MM.1S (cell line): ENCODE measurements at regions not wholly inside any gene's neighbourhood (a gene's known extent, or its start where the extent isn't known, plus 50 kb on each side); places are given as distances from the start of the nearest gene placed in this dataset.

ENCODE experiments used
- DNase-seq: peaks from one replicate; pipeline ENCODE4 v3.0.0-alpha.2; 2015
- H2AFZ ChIP-seq: fragments of 300-600 bp; sonication (generic); 2 replicates; pipeline ENCODE4 v1.6.0; 2016; ENCODE audit warnings: antibody characterized with exemption, low read length
- H3F3A ChIP-seq: fragments of 300-600 bp; sonication (generic); 2 replicates; pipeline ENCODE4 v1.6.1; 2016; ENCODE audit warnings: mild to moderate bottlenecking, antibody characterized with exemption, low read length, moderate library complexity, mixed read lengths; ENCODE audit not compliant: insufficient read depth
- H3K27ac ChIP-seq: fragments of 300-600 bp; sonication (generic); 2 replicates; pipeline ENCODE4 v1.5.1; 2016; ENCODE audit warnings: mild to moderate bottlenecking, low read length
- H3K27me3 ChIP-seq: fragments of 300-600 bp; sonication (generic); replicated peaks from 2 replicates; pipeline ENCODE4 v1.6.0; 2016; ENCODE audit warnings: low read length; ENCODE audit not compliant: insufficient read depth
- H3K36me3 ChIP-seq: fragments of 300-600 bp; sonication (generic); replicated peaks from 2 replicates; pipeline ENCODE4 v1.6.1; 2016; ENCODE audit warnings: mild to moderate bottlenecking, low read length, mixed read lengths; ENCODE audit not compliant: insufficient read depth
- H3K4me1 ChIP-seq: fragments of 300-600 bp; sonication (generic); 2 replicates; pipeline ENCODE4 v1.6.1; 2016; ENCODE audit warnings: low read length, mixed read lengths
- H3K4me2 ChIP-seq: fragments of 300-600 bp; sonication (generic); 2 replicates; pipeline ENCODE4 v1.6.0; 2016; ENCODE audit warnings: low read depth, low read length
- H3K4me3 ChIP-seq: fragments of 300-600 bp; sonication (generic); 2 replicates; pipeline ENCODE4 v1.5.1; 2016; ENCODE audit warnings: low read length, mixed read lengths
- H3K79me2 ChIP-seq: fragments of 300-600 bp; sonication (generic); 2 replicates; pipeline ENCODE4 v1.6.1; 2016; ENCODE audit warnings: mixed run types, low read length, mixed read lengths
- H3K9ac ChIP-seq: fragments of 300-600 bp; sonication (generic); 2 replicates; pipeline ENCODE4 v1.6.1; 2016; ENCODE audit warnings: low read length, mixed read lengths
- H3K9me2 ChIP-seq: fragments of 300-600 bp; sonication (generic); replicated peaks from 2 replicates; pipeline ENCODE4 v1.6.1; 2016; ENCODE audit warnings: mild to moderate bottlenecking, low read length, mixed read lengths; ENCODE audit not compliant: insufficient read depth
- H3K9me3 ChIP-seq: fragments of 300-600 bp; sonication (generic); replicated peaks from 2 replicates; pipeline ENCODE4 v1.6.1; 2016; ENCODE audit warnings: mild to moderate bottlenecking, low read length, mixed read lengths; ENCODE audit not compliant: insufficient read depth
- H4K20me1 ChIP-seq: fragments of 300-600 bp; sonication (generic); 2 replicates; pipeline ENCODE4 v1.6.1; 2016; ENCODE audit warnings: mild to moderate bottlenecking, low read length, moderate library complexity, mixed read lengths; ENCODE audit not compliant: insufficient read depth
- CTCF ChIP-seq: fragments of 300-600 bp; sonication (generic); IDR thresholded peaks from 2 replicates; pipeline ENCODE4 v1.5.1; 2016; ENCODE audit warnings: antibody characterized with exemption, low read length, mixed read lengths
- EZH2 ChIP-seq: fragments of 300-600 bp; sonication (generic); optimal IDR thresholded peaks from 2 replicates; pipeline ENCODE3; 2017; ENCODE audit warnings: low read depth, mild to moderate bottlenecking, antibody characterized with exemption, low read length, mixed read lengths
- EZH2phosphoT487 ChIP-seq: fragments of 300-600 bp; sonication (generic); IDR thresholded peaks from 2 replicates; pipeline ENCODE4 v1.6.1; 2018; ENCODE audit warnings: antibody characterized with exemption, low read length

GRCh38 chr6:9420316-9421015 lies 985.1 kb upstream of the SLC35B3 start:
- no peak for TF ChIP-seq EZH2
- TF ChIP-seq EZH2phosphoT487 = no peak
- no peak for TF ChIP-seq CTCF
- no peak overlapping the region for H3K4me3 ChIP-seq
- no peak overlapping the region for H3K27ac ChIP-seq

GRCh38 chr6:9417400-9417799 lies 982.1 kb upstream of the SLC35B3 start:
- DNase-seq = no peak
- no peak overlapping the region for H3K27ac ChIP-seq
- no peaks in the 10 kb centered on the region for H4K20me1 ChIP-seq
- no peak overlapping the region for H2AFZ ChIP-seq
- no peaks in the 10 kb centered on the region for H3F3A ChIP-seq
- no peaks in the 10 kb centered on the region for H3K36me3 ChIP-seq
- no peak overlapping the region for H3K4me2 ChIP-seq
- no peaks in the 10 kb centered on the region for H3K79me2 ChIP-seq
- H3K9me3 ChIP-seq = no peaks in the 10 kb centered on the region
- H3K4me1 ChIP-seq = no peaks in the 10 kb centered on the region
- H3K9me2 ChIP-seq = no peaks in the 10 kb centered on the region
- no peak overlapping the region for H3K9ac ChIP-seq
- H3K27me3 ChIP-seq = no peaks in the 10 kb centered on the region
- no peak overlapping the region for H3K4me3 ChIP-seq
- TF ChIP-seq CTCF (no peak), EZH2phosphoT487 (no peak), EZH2 (no peak)

More at GRCh38 chr6:9420316-9421015, 985.1 kb upstream of the SLC35B3 start:
- no peak overlapping the region for H3K9ac ChIP-seq
- H2AFZ ChIP-seq = no peak overlapping the region
- H3K9me2 ChIP-seq = no peaks in the 10 kb centered on the region
- no peaks in the 10 kb centered on the region for H4K20me1 ChIP-seq
- no peak for DNase-seq
- H3F3A ChIP-seq = no peaks in the 10 kb centered on the region
- H3K79me2 ChIP-seq = no peaks in the 10 kb centered on the region
- no peaks in the 10 kb centered on the region for H3K27me3 ChIP-seq
- no peaks in the 10 kb centered on the region for H3K36me3 ChIP-seq
- no peak overlapping the region for H3K4me2 ChIP-seq
- H3K4me1 ChIP-seq = no peaks in the 10 kb centered on the region
- H3K9me3 ChIP-seq = no peaks in the 10 kb centered on the region

- DNase-seq = peak; percentile 59
- Histone ChIP-seq H3K4me1 (no peaks in the 10 kb centered on the region), H3K9ac (no peak overlapping the region), H3K27me3 (no peaks in the 10 kb centered on the region), H3K9me3 (no peaks in the 10 kb centered on the region), H2AFZ (no peak overlapping the region), H3K79me2 (no peaks in the 10 kb centered on the region), H3K9me2 (no peaks in the 10 kb centered on the region), H3K4me3 (no peak overlapping the region), H3K4me2 (no peak overlapping the region), H3F3A (no peaks in the 10 kb centered on the region), H3K27ac (no peak overlapping the region), H4K20me1 (no peaks in the 10 kb centered on the region), H3K36me3 (no peaks in the 10 kb centered on the region)
- no peak for TF ChIP-seq EZH2
- peak; percentile 69 for TF ChIP-seq CTCF
- TF ChIP-seq EZH2phosphoT487 = no peak
Measured at GRCh38 chr6:9412951-9413559, 977.7 kb upstream of the SLC35B3 start.
